NCI-H1417 (cell line): ENCODE measurements at regions not wholly inside any gene's neighbourhood (a gene's known extent, or its start where the extent isn't known, plus 50 kb on each side); places are given as distances from the start of the nearest gene placed in this dataset.
"Not testable (repeated sequence)": the region's sequence is repeated elsewhere in the genome, so short reads cannot be mapped to it uniquely, and the experiment has no call there.

ENCODE experiments used
- DNase-seq, 3 experiments: peaks; one replicate each; lab custom pipeline; 2025; lab: John Stamatoyannopoulos, UW

DNA sequence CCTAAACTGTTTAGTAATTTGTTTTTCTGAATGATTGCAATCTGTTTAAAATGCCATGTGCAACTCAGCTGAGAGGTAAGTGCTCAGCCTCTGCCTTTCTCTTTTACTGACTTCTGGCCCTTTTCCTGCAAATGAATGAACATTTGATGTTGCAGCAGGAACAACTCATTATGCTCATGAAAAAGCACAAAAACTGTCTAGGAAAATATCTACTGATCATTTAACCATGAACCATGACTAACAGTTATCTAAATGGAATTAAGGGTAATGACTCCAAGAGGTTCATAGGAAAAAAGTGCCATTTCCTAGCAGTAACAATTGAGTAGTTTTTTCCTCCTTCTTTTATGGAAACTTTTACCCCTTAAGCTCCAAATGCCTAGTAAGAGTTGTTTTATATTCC lies 70.6 kb upstream of the ANKH start:
- DNase-seq = no peak

DNA sequence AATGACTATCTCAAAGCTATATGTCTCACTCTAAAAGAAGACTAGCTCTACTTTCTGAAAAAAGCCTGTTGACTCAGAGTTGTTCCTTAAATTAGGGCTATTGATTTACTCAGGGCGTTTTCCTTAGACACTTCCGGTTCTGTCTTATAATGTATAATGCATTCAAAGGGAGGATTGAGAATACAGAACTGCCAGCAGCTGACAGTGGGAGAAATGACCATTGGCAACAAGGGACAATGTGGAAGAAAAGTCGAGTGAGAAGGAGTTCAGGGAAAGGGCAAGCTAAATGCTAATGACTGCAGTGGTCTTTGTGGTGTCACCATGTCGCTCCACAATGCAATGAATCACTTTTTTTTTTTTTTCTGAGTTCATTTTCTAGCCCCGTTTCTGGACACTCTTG lies 65.7 kb upstream of the ANKH start:
- no peak for DNase-seq

DNA sequence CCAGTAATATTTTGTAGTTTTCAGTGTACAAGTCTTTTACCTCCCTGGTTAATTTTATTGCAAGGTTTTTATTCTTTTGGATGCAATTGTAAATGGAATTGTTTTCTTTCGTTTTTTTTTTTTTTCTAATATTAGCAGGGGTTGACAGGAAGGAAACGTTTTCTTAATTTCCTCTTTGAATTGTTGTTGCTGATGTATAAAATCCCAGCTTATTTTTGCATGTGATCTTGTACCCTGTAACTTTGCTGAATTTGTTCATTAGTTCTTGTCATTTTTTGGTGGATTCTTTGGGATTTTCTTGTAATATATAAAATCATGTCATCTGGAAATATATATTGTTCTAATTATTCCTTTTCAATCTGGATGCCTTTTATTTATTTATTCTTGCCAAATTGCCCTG lies 65.0 kb upstream of the ANKH start:
- DNase-seq = no peak

DNA sequence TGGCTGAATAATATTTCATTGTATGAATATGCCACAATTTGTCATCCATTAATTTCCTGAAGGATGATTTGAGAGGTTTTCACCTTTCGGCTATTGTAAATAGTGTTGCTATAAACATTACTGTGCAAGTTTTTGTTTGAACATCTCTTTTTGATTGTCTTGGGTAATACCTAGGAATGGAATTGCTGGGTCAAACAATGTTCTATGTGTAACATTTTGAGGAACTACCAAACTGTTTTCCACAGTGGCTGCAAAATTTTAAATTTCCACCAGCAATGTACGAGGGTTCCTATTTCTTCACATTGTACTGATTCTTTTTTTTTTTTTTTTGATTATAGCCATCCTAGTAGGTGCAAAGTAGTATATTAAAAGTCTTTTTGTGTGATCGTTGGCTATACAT lies 63.8 kb upstream of the ANKH start:
- DNase-seq = no peak

DNA sequence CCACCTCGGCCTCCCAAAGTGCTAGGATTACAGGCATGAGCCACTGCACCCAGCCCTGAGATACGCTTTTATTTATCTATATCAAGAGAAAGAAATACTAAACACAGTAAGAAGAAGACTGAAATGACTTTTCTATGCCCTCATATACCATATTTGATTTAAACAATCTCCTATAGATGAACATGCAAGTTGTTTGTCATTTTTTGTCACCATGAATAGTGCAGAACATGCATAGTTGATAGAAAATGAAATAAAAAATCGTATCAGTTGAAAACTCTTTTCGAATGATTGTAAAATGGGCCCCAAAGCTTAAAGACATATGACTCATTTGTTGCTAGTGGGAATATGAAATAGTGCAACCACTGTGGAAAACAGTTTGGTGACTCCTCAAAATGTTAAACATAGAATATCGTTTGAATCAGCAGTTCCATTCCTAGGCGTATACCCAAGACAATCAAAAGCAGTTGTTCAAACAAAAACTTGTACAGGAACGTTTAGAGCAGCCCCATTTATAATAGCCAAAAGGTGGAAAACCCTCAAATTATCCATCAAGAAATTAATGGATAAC lies 61.4 kb upstream of the ANKH start:
- DNase-seq = no peak

DNA sequence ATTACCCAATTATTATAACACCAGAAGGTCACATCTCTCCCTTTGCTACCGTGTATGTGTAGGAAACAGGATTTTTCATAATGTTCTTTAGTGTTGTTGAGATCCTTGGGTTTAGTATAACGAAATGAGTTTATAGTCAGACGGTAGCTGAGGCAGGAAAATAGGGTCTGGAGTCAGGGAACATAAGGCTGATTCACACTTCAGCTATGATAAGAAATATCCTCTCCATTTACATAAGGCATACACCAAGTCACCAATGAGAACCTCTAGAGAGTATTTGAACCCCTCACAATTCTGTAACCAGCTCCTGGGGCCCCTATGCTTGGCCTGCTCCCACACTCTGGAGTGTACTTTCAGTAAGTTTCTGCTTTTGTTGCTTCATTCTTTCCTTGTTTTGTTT lies 58.9 kb upstream of the ANKH start:
- no peak for DNase-seq

DNA sequence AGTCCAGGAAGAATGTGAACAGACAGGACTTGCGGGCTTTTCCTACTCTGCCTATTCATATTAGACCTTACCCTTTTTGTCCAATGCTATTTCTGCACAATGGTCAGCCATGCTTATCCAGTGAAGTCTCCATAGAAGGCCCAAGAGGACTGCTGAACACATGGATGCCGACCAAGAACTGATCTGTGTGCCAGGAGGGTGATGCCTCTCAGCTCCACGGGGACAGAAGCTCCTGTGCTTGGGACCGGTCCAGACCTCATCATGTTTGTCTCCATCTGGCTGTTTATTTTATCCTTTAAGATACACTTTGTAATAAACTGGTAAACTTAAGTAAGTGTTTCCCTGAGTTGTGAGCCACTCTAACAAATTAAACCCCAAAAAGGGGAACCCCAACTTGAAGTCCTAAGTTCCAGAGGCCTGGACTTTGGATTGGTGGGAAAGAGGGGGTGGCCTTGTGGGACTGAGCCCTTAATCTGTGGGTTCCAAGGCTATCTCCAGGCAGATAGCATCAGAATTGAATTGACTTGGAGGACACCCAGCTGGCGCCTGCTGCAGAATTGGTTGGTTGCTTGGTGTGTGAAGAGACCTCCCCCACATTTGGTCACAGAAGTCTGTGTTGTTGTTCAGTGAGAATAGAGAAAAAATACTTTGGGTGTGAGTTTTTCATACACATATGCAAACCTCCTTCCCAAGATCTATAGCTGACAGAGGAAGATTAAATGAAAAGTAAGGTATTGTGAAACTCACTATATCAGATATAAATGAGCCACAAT lies 57.9 kb upstream of the ANKH start:
- no peak for DNase-seq

DNA sequence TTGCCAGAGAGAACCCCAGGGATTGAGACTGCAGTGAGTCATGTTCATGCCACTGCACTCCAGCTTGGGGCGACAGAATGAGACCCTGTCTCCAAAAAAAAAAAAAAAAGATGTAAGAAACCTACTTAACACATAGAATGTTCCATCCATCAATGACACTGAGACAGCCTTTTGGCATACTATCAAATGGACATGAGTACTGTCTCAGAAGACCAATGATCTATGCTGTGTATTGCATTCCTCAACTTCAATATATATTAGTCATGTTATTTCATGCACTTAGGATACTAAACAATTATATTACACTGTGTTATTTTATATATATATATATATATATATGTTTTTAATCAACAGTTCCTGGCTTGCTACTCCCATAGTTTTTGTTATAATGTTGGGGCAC lies 57.1 kb upstream of the ANKH start:
- no peak for DNase-seq

DNA sequence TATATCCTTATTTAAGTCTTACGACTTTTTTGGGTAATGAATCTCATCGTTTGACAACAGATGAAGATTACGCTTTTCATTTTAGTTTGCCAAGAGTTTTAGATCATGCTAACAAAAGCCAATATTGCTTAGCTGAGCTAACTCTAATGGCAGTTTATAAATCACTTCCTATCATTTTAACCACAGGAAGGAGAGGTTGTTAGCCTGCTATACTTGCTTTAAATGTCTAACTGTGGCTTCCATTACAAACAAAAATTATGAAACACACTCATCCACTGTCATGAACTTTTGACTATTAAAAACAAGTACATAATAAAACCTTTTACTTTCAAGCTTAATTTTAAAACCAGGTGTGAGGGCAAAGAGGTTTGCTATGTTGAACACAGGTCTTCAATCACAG lies 53.7 kb upstream of the ANKH start:
- DNase-seq = peak in 1 of 3 experiments; percentile 26

DNA sequence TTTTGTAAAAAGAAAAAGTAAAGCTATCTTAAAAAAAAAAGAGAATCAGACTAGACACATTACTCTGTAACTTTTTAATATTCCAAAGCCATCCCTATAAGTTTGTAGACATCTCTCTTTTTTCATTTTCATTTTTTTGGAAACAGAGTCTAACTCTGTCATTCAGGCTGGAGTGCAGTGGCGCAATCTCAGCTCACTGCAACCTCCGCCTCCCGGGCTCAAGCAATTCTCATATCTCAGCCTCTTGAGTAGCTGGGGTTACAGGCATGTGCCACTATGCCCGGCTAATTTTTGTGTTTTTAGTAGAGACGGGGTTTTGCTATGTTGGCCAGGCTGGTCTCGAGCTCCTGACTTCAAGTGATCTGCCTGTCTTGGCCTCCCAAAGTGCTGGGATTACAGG lies 51.4 kb upstream of the ANKH start:
- not testable (repeated sequence) for DNase-seq

DNA sequence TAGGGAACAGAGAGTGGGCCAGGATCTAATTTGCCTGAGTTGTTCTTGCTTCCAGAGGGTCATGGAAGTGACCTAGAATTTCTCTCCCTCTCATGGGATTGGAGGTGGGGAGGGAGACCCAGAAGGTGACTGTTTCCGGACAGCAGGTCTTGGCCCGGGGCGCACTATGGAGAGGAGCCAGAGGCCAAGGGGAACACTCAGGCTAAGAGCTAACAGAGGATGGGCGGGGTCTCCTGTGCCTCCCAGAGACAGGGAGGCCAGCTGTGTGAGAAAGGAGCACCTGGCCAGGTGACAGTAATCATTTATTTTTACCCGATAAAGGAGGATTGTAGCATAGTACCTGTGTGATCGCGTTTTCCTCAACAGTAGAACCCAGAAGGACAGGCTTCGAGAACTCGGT lies 50.9 kb upstream of the ANKH start:
- no peak for DNase-seq
